A549 (cell line): ENCODE measurements at regions not wholly inside any gene's neighbourhood (a gene's known extent, or its start where the extent isn't known, plus 50 kb on each side); places are given as distances from the start of the nearest gene placed in this dataset.

Experiments used
- ATAC-seq, 2 experiments: fragments of 200-7000 bp in 1 of 2; fragments of >200 bp in 1 of 2; cut with Nextera tagmentation in 1 of 2; cut with Tn5 transposase in 1 of 2; 3 replicates each; pipeline versions ENCODE4 v1.8.0 to v1.9.1; 2018 to 2020; ENCODE audit warnings: mild to moderate bottlenecking in 1 of 2, moderate library complexity in 1 of 2
- CTCF ChIA-PET: fragments of 300-600 bp; sonication (Branson Sonifier 250); formaldehyde crosslinking; extraction: SDS; loops from one replicate; lab custom pipeline; 2021; ENCODE audit warnings: antibody characterized with exemption, inconsistent platforms; lab: Yijun Ruan, JAX
- POLR2A ChIA-PET: fragments of 350-600 bp; formaldehyde crosslinking; extraction: SDS; loops from one replicate; lab custom pipeline; 2021; ENCODE audit warnings: antibody characterized with exemption, inconsistent platforms; lab: Yijun Ruan, JAX
- DNase-seq, 2 experiments: peaks; one replicate each; pipeline versions ENCODE4 v3.0.0 to v3.0.0-alpha.2; 2011 to 2016; ENCODE audit warnings: low read depth in 1 of 2, low spot score in 1 of 2
- FAIRE-seq: peaks from 2 replicates; lab custom pipeline; 2011; peaks lifted over from hg19 to GRCh38; lab: Jason Lieb, UNC
- H3K27ac ChIP-seq, 2 experiments: fragments of >200 bp; sonication (Bioruptor Twin); formaldehyde crosslinking; 3 replicates each; pipeline ENCODE4 v1.5.1; 2016 to 2017
- H3K4me1 ChIP-seq: fragments of >200 bp; sonication (Bioruptor Twin); formaldehyde crosslinking; 3 replicates; pipeline ENCODE4 v1.6.1; 2016
- H3K4me2 ChIP-seq: fragments of >200 bp; sonication (Bioruptor Twin); formaldehyde crosslinking; 3 replicates; pipeline ENCODE4 v1.6.1; 2016
- H3K4me3 ChIP-seq: fragments of >200 bp; sonication (Bioruptor Twin); formaldehyde crosslinking; 3 replicates; pipeline ENCODE4 v1.5.1; 2016
- H3K9me3 ChIP-seq: fragments of >200 bp; sonication (Bioruptor Twin); formaldehyde crosslinking; 3 replicates; pipeline ENCODE4 v1.6.1; 2016
- ATOH8 ChIP-seq: fragments of 250-450 bp; sonication (Bioruptor Pico); IDR thresholded peaks from 2 replicates; pipeline ENCODE4 v1.5.0; 2020; ENCODE audit warnings: low read depth, mild to moderate bottlenecking, moderate library complexity
- BHLHE40 ChIP-seq: IDR thresholded peaks from 2 replicates; pipeline ENCODE4 v1.6.1; 2012; ENCODE audit warnings: low read depth, low read length, inconsistent platforms
- CTCF ChIP-seq: fragments of >200 bp; sonication (Bioruptor Twin); formaldehyde crosslinking; IDR thresholded peaks from 3 replicates; pipeline ENCODE4 v1.5.1; 2016
- EHF ChIP-seq: fragments of 250-450 bp; sonication (Bioruptor Pico); IDR thresholded peaks from 2 replicates; pipeline ENCODE4 v1.5.0; 2020; ENCODE audit warnings: mild to moderate bottlenecking
- EHMT2 ChIP-seq: fragments of 200-600 bp; sonication (generic); IDR thresholded peaks from 2 replicates; pipeline ENCODE4 v1.6.1; 2016; ENCODE audit warnings: antibody characterized with exemption, low read depth, mild to moderate bottlenecking, moderate library complexity
- ELK1 ChIP-seq: fragments of 150-350 bp; IDR thresholded peaks from 2 replicates; pipeline ENCODE4 v1.6.1; 2014; ENCODE audit warnings: low read depth, mild to moderate bottlenecking, low read length
- EP300 ChIP-seq, 2 experiments: fragments of >200 bp; sonication (Bioruptor Twin); formaldehyde crosslinking; IDR thresholded peaks; 2 replicates in 1 of 2; 3 replicates in 1 of 2; pipeline ENCODE4 v1.6.1; 2016 to 2017
- FOSL2 ChIP-seq, 2 experiments: fragments of 450-650 bp in 1 of 2; fragments of >200 bp in 1 of 2; sonication (Bioruptor Twin) in 1 of 2; formaldehyde crosslinking; IDR thresholded peaks; 2 replicates each; pipeline versions ENCODE4 v1.5.0 to v1.6.1; 2016 to 2020; ENCODE audit warnings: mild to moderate bottlenecking in 1 of 2, moderate library complexity in 1 of 2
- FOXS1 ChIP-seq: fragments of 250-450 bp; sonication (Bioruptor Pico); IDR thresholded peaks from 2 replicates; pipeline ENCODE4 v1.5.0; 2020; ENCODE audit warnings: mild to moderate bottlenecking, moderate library complexity
- GATA3 ChIP-seq: IDR thresholded peaks from 2 replicates; pipeline ENCODE4 v1.6.1; 2012; ENCODE audit warnings: borderline replicate concordance
- HDAC2 ChIP-seq: fragments of 200-600 bp; sonication (generic); IDR thresholded peaks from 2 replicates; pipeline ENCODE4 v1.6.1; 2016
- HEYL ChIP-seq: fragments of 250-450 bp; sonication (Bioruptor Pico); IDR thresholded peaks from 2 replicates; pipeline ENCODE4 v1.8.0; 2021; ENCODE audit warnings: mild to moderate bottlenecking, moderate library complexity
- HOXA7 ChIP-seq: fragments of 250-450 bp; sonication (Bioruptor Pico); IDR thresholded peaks from 2 replicates; pipeline ENCODE4 v1.5.0; 2020; ENCODE audit warnings: mild to moderate bottlenecking, moderate library complexity
- JUNB ChIP-seq: fragments of >200 bp; sonication (Bioruptor Twin); formaldehyde crosslinking; IDR thresholded peaks from 2 replicates; pipeline ENCODE4 v1.6.1; 2016
- KDM5A ChIP-seq: fragments of 200-600 bp; sonication (generic); IDR thresholded peaks from 2 replicates; pipeline ENCODE4 v1.6.1; 2016; ENCODE audit warnings: antibody characterized with exemption, mild to moderate bottlenecking
- MAFK ChIP-seq: fragments of 450-650 bp; IDR thresholded peaks from 2 replicates; pipeline ENCODE4 v1.6.1; 2014; ENCODE audit not compliant: partially characterized antibody
- MAZ ChIP-seq: fragments of 150-350 bp; IDR thresholded peaks from 2 replicates; pipeline ENCODE4 v1.6.1; 2014; ENCODE audit warnings: antibody characterized with exemption, low read depth, low read length, borderline replicate concordance
- MYC ChIP-seq: IDR thresholded peaks from 2 replicates; pipeline ENCODE4 v1.6.1; 2012; ENCODE audit warnings: mild to moderate bottlenecking, inconsistent platforms, low read length, improper control_type of control experiment, borderline replicate concordance
- NFE2L2 ChIP-seq: fragments of 150-350 bp; conservative IDR thresholded peaks from 2 replicates; pipeline ENCODE4 v1.6.1; 2014; ENCODE audit warnings: low read length
- PHF8 ChIP-seq: fragments of 200-600 bp; sonication (generic); IDR thresholded peaks from 2 replicates; pipeline ENCODE4 v1.6.1; 2016; ENCODE audit warnings: low read depth, mild to moderate bottlenecking, antibody characterized with exemption, moderate library complexity, borderline replicate concordance
- POLR2A ChIP-seq: IDR thresholded peaks from 2 replicates; pipeline ENCODE4 v1.6.1; 2012; ENCODE audit warnings: mild to moderate bottlenecking, low read length
- POLR2AphosphoS2 ChIP-seq: conservative IDR thresholded peaks from 2 replicates; pipeline ENCODE4 v1.6.1; 2012; ENCODE audit warnings: low read length, improper control_type of control experiment, inconsistent platforms
- REST ChIP-seq: fragments of 200-600 bp; sonication (generic); IDR thresholded peaks from 2 replicates; pipeline ENCODE4 v1.6.1; 2016; ENCODE audit warnings: antibody characterized with exemption, mild to moderate bottlenecking, moderate library complexity
- RNF2 ChIP-seq: fragments of 200-600 bp; sonication (generic); IDR thresholded peaks from 2 replicates; pipeline ENCODE4 v1.6.1; 2016; ENCODE audit warnings: low read depth, mild to moderate bottlenecking, antibody characterized with exemption, moderate library complexity, borderline replicate concordance
- SMC3 ChIP-seq: fragments of >200 bp; sonication (Bioruptor Twin); formaldehyde crosslinking; IDR thresholded peaks from 3 replicates; pipeline ENCODE4 v1.6.1; 2018; ENCODE audit warnings: inconsistent platforms
- TFCP2L1 ChIP-seq: fragments of 250-450 bp; sonication (Bioruptor Pico); IDR thresholded peaks from 2 replicates; pipeline ENCODE4 v1.5.0; 2021; ENCODE audit warnings: mild to moderate bottlenecking
- ZFP36 ChIP-seq: fragments of 450-650 bp; IDR thresholded peaks from 2 replicates; pipeline ENCODE4 v1.6.1; 2014; ENCODE audit warnings: borderline replicate concordance; ENCODE audit not compliant: partially characterized antibody
- WGBS: methylation state at CpG from one replicate; pipeline ENCODE4 v1.1.6; 2017; ENCODE audit errors: missing lambda C conversion rate; 5-methylcytosine and 5-hydroxymethylcytosine counted together

- no peak for TF ChIP-seq EHF (CRISPR knock-in tag)
Observed at GRCh38 chr5:30781643-30782042, 411.8 kb upstream of the CDH6 start (continued).

GRCh38 chr5:30768056-30768690 lies 425.3 kb upstream of the CDH6 start:
- no peaks in the 10 kb centered on the region for H3K4me1 ChIP-seq
- no peak overlapping the region for H3K27ac ChIP-seq
- ATAC-seq: no peak
- ChIA-PET POLR2A (no interaction called here), CTCF (no interaction called here)
- H3K4me2 ChIP-seq: no peak overlapping the region
- H3K9me3 ChIP-seq: no peaks in the 10 kb centered on the region
- FAIRE-seq: no peak
- 6% methylated on average over 1 of the region's 1 CpG for WGBS
- no peak overlapping the region for H3K4me3 ChIP-seq
- TF ChIP-seq EHF (CRISPR knock-in tag) (no peak), SMC3 (no peak), CTCF (no peak), MAZ (no peak), HEYL (no peak), POLR2AphosphoS2 (no peak), HDAC2 (no peak), EP300 (IDR thresholded peaks at IDR 0.05) (no peak), ATOH8 (CRISPR knock-in tag) (no peak), NFE2L2 (no peak), BHLHE40 (no peak), KDM5A (no peak), ZFP36 (no peak), POLR2A (no peak), FOSL2 (IDR thresholded peaks at IDR 0.05) (no peak), FOSL2 (CRISPR knock-in tag; IDR thresholded peaks at IDR 0.05) (no peak), HOXA7 (CRISPR knock-in tag) (no peak)
- DNase-seq: no peak

- ChIA-PET CTCF (no interaction called here), POLR2A (no interaction called here)
- no peaks in the 10 kb centered on the region for H3K9me3 ChIP-seq
- 13% methylated on average over 2 of the region's 2 CpGs for WGBS
- H3K4me3 ChIP-seq: no peak overlapping the region
- no peak overlapping the region for H3K4me2 ChIP-seq
- H3K4me1 ChIP-seq: no peaks in the 10 kb centered on the region
- ATAC-seq: no peak
- no peak for FAIRE-seq
- DNase-seq: no peak
- no peak overlapping the region for H3K27ac ChIP-seq
- TF ChIP-seq NFE2L2: no peak
- no peak for TF ChIP-seq ZFP36
- TF ChIP-seq REST: no peak
- no peak for TF ChIP-seq CTCF
- TF ChIP-seq RNF2: no peak
- no peak for TF ChIP-seq JUNB
- TF ChIP-seq TFCP2L1: no peak
- no peak for TF ChIP-seq ELK1
- TF ChIP-seq MYC: no peak
- TF ChIP-seq MAFK: no peak
- TF ChIP-seq FOXS1: no peak
- no peak for TF ChIP-seq MAZ
- no peak for TF ChIP-seq EP300 (IDR thresholded peaks at IDR 0.05)
- no peak for TF ChIP-seq GATA3
- no peak for TF ChIP-seq PHF8
- TF ChIP-seq EHMT2: no peak
Observed at GRCh38 chr5:30765706-30766105, 427.8 kb upstream of the CDH6 start.
